ENCODE measurements at regions not wholly inside any gene's neighbourhood (a gene's known extent, or its start where the extent isn't known, plus 50 kb on each side); places are given as distances from the start of the nearest gene placed in this dataset.

DNA sequence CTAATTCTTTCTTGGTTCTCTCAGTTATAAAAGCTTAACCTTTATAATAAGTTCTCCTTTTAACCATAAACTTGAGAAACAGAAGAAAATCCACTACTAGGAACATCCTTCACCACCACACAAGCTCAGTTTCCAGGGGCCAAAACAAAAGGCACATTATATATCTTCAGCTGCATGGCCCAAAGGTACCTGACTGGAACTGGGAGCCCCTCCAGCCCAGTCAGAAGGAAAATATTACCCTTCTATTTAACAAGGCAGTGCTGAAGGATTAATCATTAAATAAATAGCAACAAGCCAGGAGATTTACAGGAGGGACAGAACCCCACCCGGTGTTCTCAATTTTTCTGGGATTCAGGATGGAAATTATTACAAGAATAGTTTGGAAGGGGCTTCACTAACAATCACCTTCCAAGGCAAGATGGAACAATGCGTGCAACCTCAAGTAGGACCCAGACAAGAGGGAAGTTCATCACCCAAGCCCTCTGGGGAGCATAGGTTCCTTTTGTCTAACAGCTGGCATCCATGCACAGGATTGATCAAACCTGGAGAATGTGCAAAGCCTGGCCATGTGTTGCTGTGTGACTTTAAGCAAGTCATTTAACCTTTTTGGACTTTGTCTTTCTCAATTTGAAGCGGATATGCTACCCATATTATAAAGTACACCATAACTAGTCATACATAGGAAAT is 159.6 kb upstream of the SETBP1 start:
- no peak overlapping the region for H3K4me3 ChIP-seq (ENCODE audit: low read depth, low read length)
- TF ChIP-seq, protein P1, sequence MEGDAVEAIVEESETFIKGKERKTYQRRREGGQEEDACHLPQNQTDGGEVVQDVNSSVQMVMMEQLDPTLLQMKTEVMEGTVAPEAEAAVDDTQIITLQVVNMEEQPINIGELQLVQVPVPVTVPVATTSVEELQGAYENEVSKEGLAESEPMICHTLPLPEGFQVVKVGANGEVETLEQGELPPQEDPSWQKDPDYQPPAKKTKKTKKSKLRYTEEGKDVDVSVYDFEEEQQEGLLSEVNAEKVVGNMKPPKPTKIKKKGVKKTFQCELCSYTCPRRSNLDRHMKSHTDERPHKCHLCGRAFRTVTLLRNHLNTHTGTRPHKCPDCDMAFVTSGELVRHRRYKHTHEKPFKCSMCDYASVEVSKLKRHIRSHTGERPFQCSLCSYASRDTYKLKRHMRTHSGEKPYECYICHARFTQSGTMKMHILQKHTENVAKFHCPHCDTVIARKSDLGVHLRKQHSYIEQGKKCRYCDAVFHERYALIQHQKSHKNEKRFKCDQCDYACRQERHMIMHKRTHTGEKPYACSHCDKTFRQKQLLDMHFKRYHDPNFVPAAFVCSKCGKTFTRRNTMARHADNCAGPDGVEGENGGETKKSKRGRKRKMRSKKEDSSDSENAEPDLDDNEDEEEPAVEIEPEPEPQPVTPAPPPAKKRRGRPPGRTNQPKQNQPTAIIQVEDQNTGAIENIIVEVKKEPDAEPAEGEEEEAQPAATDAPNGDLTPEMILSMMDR (IDR thresholded peaks at IDR 0.05; ENCODE audit: low read depth, low read length): no peak

DNA sequence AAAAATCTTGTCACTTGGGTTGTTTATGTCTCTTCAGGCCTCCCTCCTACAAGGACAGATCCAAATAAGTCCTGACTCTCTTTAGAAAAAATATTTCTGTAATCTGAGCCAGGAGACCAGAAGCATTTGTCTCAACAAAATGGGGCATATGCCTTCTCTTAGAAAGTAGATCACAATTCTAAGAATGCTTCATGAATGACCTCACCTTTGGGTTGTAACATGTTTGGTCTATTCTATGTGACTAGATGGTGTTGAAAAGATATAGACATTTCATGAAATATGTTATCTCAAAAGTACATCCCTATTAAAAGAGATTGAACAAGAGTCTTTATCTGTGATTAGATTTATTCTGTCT is 159.0 kb upstream of the SETBP1 start:
- TF ChIP-seq, protein P1 (IDR thresholded peaks at IDR 0.05; ENCODE audit: low read depth, low read length): no peak
- no peak overlapping the region for H3K4me3 ChIP-seq (ENCODE audit: low read depth, low read length)

DNA sequence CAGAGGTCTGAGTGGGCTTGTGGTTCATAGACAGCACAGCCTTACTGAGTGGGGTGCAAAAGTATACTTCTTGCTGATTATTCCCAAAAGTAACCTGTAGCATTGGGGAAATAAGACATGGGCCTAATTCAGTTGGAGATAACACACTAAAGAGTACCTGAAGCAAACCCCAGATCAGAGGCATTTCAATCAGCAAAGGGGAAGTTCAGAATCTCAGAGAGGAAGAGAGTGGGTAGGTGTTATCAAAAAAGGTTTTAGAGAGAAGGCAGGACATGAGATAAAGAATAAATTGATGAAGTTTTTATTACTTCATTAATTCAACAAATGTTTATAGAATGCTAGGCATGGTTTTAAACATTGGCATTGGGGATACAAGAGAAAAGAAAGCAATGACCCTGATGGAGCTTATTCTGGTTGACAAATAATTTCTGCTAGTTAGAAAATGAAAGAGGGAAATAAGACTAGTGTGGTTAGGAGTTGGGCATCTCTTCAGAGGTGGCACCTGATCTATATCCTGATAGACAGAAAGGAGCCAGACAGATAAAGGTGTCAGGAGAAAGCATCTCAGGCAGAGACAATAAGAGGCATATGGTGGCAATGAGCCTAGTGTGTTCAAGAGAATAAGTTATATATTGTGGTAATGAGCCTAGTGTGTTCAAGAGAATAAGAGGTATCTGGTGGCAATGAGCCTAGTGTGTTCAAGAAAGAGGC is 153.8 kb upstream of the SETBP1 start:
- TF ChIP-seq, protein P1 (IDR thresholded peaks at IDR 0.05; ENCODE audit: low read depth, low read length): no peak
- H3K4me3 ChIP-seq (ENCODE audit: low read depth, low read length): no peak overlapping the region

DNA sequence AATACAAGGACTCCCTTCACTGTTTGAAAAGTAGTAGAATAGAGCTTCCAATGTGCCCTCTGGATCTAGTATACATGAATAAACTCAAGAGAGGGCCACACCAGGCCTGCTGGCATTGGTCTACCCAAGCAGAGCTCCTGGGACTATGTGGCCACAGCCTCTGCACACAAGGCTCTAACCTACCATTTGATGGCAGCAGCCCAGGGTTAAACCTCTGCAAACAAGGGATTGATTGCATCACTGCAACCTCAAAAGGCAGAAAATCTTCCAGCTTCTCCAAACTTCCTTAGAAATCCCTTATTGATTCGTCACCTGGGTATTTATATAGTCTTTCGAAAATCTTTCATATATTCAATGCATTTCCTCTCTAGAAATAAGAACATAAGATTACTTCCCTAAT is 147.6 kb upstream of the SETBP1 start:
- TF ChIP-seq, protein P1 (IDR thresholded peaks at IDR 0.05; ENCODE audit: low read depth, low read length): no peak
- H3K4me3 ChIP-seq (ENCODE audit: low read depth, low read length): no peak overlapping the region

DNA sequence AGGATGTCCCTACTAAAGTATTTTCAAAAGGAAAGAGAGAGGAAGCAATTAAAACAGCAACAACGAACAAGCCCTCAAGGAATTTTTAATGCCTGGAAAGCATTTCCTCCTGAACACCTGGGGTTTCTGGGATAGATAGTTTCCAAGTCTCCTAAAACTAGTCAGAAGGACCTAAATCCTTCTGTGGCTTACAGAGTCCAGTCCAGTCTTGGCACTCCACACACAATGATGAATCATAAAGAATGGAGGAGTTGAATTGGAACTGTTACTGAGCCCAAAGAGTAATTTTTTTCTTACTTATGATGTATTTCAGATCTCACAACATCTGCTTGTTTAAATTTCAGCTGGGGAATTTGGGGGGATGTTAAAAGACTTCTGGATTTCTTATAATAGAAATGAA is 144.6 kb upstream of the SETBP1 start:
- TF ChIP-seq, protein P1 (IDR thresholded peaks at IDR 0.05; ENCODE audit: low read depth, low read length): no peak
- H3K4me3 ChIP-seq (ENCODE audit: low read depth, low read length): no peak overlapping the region

DNA sequence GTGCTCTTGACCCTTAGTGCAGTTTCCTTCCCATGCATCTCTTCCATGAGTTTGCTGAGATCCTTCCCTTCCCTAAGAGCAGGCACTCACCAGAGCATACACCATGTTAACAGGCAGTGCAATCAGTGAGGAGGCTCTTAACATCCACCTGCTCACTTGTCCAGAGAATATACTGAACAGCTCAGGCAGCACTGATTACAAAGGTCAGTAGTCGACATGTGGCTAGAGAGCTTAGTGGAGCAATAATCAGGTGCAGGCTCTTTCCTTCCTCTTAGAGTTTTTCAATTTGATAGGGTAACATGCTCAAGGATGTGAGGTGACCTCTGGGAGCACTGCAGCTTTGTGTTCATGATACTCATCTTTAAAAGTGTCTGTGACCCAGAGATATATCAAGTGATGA is 144.1 kb upstream of the SETBP1 start:
- TF ChIP-seq, protein P1 (IDR thresholded peaks at IDR 0.05; ENCODE audit: low read depth, low read length): no peak
- no peak overlapping the region for H3K4me3 ChIP-seq (ENCODE audit: low read depth, low read length)

DNA sequence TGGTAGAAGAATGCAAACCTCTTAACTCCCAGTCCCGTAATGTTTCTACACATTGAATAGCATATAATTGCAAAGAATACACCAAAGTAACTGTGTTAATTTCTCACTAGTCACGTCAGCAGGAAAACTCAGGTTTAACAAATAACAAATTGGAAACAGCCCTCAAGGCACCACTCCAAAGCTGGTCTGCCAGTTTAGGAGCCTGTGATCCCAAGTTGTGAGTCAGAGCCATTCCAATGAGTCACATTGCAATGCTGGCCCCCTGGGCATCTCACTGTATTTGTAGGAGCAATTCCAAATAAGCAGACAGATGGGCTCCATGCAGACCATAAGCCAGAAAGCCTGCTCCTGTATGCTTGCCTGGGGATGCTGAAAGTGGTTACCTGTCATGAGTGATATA is 143.2 kb upstream of the SETBP1 start:
- TF ChIP-seq, protein P1 (IDR thresholded peaks at IDR 0.05; ENCODE audit: low read depth, low read length): no peak
- H3K4me3 ChIP-seq (ENCODE audit: low read depth, low read length): no peak overlapping the region
